ENCODE measurements at regions not wholly inside any gene's neighbourhood (a gene's known extent, or its start where the extent isn't known, plus 50 kb on each side); places are given as distances from the start of the nearest gene placed in this dataset.

- no peaks in the 10 kb centered on the region for H3K4me1 Mint-ChIP-seq (ENCODE audit: low read depth, unreplicated experiment)
- TF ChIP-seq, protein P1, sequence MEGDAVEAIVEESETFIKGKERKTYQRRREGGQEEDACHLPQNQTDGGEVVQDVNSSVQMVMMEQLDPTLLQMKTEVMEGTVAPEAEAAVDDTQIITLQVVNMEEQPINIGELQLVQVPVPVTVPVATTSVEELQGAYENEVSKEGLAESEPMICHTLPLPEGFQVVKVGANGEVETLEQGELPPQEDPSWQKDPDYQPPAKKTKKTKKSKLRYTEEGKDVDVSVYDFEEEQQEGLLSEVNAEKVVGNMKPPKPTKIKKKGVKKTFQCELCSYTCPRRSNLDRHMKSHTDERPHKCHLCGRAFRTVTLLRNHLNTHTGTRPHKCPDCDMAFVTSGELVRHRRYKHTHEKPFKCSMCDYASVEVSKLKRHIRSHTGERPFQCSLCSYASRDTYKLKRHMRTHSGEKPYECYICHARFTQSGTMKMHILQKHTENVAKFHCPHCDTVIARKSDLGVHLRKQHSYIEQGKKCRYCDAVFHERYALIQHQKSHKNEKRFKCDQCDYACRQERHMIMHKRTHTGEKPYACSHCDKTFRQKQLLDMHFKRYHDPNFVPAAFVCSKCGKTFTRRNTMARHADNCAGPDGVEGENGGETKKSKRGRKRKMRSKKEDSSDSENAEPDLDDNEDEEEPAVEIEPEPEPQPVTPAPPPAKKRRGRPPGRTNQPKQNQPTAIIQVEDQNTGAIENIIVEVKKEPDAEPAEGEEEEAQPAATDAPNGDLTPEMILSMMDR (IDR thresholded peaks at IDR 0.05; ENCODE audit: insufficient read depth, low read depth, low read length): no peak
- no peak for TF ChIP-seq EZH2 (IDR thresholded peaks at IDR 0.05; ENCODE audit: insufficient read depth, low read length)
- no peaks in the 10 kb centered on the region for H3K4me1 ChIP-seq (ENCODE audit: insufficient read depth, low read length)
- H2AFZ ChIP-seq (ENCODE audit: low read depth, low read length): no peak overlapping the region
- FAIRE-seq (no peak), DNase-seq (ENCODE audit: low read depth) (no peak)
- H3K9ac ChIP-seq (ENCODE audit: low read length): no peak overlapping the region
- H3K4me3 Mint-ChIP-seq (ENCODE audit: unreplicated experiment): no peak overlapping the region
- no peaks in the 10 kb centered on the region for H3K79me2 ChIP-seq (ENCODE audit: insufficient read depth, low read length)
- no peaks in the 10 kb centered on the region for H4K20me1 ChIP-seq (ENCODE audit: insufficient read depth, low read length)
- H3K27me3 ChIP-seq (ENCODE audit: insufficient read depth, low read length): no peaks in the 10 kb centered on the region
- no peaks in the 10 kb centered on the region for H3K27me3 Mint-ChIP-seq (ENCODE audit: low read depth, unreplicated experiment)
- H3K27ac ChIP-seq (ENCODE audit: low read depth, low read length): no peak overlapping the region
- H3K9me3 Mint-ChIP-seq (ENCODE audit: unreplicated experiment): no peaks in the 10 kb centered on the region
- no peak overlapping the region for H3K4me2 ChIP-seq (ENCODE audit: low read length)
- no peak overlapping the region for H3K27ac Mint-ChIP-seq (ENCODE audit: unreplicated experiment)
- H3K4me3 ChIP-seq (ENCODE audit: insufficient read depth, low read depth, low read length): no peak overlapping the region
- no peaks in the 10 kb centered on the region for H3K36me3 Mint-ChIP-seq (ENCODE audit: low read depth, unreplicated experiment)
- no peaks in the 10 kb centered on the region for H3K36me3 ChIP-seq (ENCODE audit: insufficient read depth, low read length)
- H3K9me3 ChIP-seq (ENCODE audit: insufficient read depth, low read depth, low read length): no peaks in the 10 kb centered on the region
Measured at GRCh38 chr1:234941321-234942011, 187.2 kb downstream of the TOMM20 start.

DNA sequence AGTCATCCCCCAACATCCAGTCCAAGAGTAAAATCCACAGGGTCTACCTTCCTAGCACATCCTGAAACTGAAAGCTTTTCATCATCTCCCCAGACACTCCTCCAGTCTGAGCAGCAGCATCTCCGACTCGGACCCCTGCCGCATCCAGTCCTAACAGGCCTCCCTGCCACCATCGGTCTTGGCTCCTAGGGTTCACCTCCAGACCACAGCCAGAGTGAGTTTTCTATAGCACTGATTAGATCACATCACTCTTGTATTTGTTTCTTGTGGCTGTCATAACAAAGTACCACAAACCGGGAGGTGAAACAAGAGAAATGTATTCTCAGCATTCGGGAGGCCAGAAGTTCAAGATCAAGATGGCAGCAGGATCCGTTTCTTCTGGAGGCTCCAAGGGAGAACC lies 187.8 kb downstream of the TOMM20 start:
- no peaks in the 10 kb centered on the region for H3K4me1 ChIP-seq (ENCODE audit: insufficient read depth, low read length)
- H3K9ac ChIP-seq (ENCODE audit: low read length): no peak overlapping the region
- Mint-ChIP-seq H3K4me1 (ENCODE audit: low read depth, unreplicated experiment) (no peaks in the 10 kb centered on the region), H3K27ac (ENCODE audit: unreplicated experiment) (no peak overlapping the region), H3K27me3 (ENCODE audit: low read depth, unreplicated experiment) (no peaks in the 10 kb centered on the region), H3K9me3 (ENCODE audit: unreplicated experiment) (no peaks in the 10 kb centered on the region), H3K36me3 (ENCODE audit: low read depth, unreplicated experiment) (no peaks in the 10 kb centered on the region), H3K4me3 (ENCODE audit: unreplicated experiment) (no peak overlapping the region)
- H3K79me2 ChIP-seq (ENCODE audit: insufficient read depth, low read length): no peaks in the 10 kb centered on the region
- H4K20me1 ChIP-seq (ENCODE audit: insufficient read depth, low read length): no peaks in the 10 kb centered on the region
- no peak overlapping the region for H3K4me3 ChIP-seq (ENCODE audit: insufficient read depth, low read depth, low read length)
- DNase-seq (ENCODE audit: low read depth) (no peak), FAIRE-seq (no peak)
- no peaks in the 10 kb centered on the region for H3K36me3 ChIP-seq (ENCODE audit: insufficient read depth, low read length)
- H3K27ac ChIP-seq (ENCODE audit: low read depth, low read length): no peak overlapping the region
- H2AFZ ChIP-seq (ENCODE audit: low read depth, low read length): no peak overlapping the region
- TF ChIP-seq, protein P1 (IDR thresholded peaks at IDR 0.05; ENCODE audit: insufficient read depth, low read depth, low read length): no peak
- no peak for TF ChIP-seq EZH2 (IDR thresholded peaks at IDR 0.05; ENCODE audit: insufficient read depth, low read length)
- no peaks in the 10 kb centered on the region for H3K9me3 ChIP-seq (ENCODE audit: insufficient read depth, low read depth, low read length)
- no peaks in the 10 kb centered on the region for H3K27me3 ChIP-seq (ENCODE audit: insufficient read depth, low read length)
- no peak overlapping the region for H3K4me2 ChIP-seq (ENCODE audit: low read length)

- Mint-ChIP-seq H3K36me3 (ENCODE audit: low read depth, unreplicated experiment) (no peaks in the 10 kb centered on the region), H3K4me1 (ENCODE audit: low read depth, unreplicated experiment) (peaks cover 1% of the 10 kb centered on the region), H3K4me3 (ENCODE audit: unreplicated experiment) (no peak overlapping the region), H3K27ac (ENCODE audit: unreplicated experiment) (no peak overlapping the region), H3K9me3 (ENCODE audit: unreplicated experiment) (no peaks in the 10 kb centered on the region), H3K27me3 (ENCODE audit: low read depth, unreplicated experiment) (no peaks in the 10 kb centered on the region)
- Histone ChIP-seq H3K4me1 (ENCODE audit: insufficient read depth, low read length) (no peaks in the 10 kb centered on the region), H3K36me3 (ENCODE audit: insufficient read depth, low read length) (no peaks in the 10 kb centered on the region), H2AFZ (ENCODE audit: low read depth, low read length) (no peak overlapping the region), H3K79me2 (ENCODE audit: insufficient read depth, low read length) (no peaks in the 10 kb centered on the region), H3K27ac (ENCODE audit: low read depth, low read length) (no peak overlapping the region), H3K4me2 (ENCODE audit: low read length) (no peak overlapping the region), H3K27me3 (ENCODE audit: insufficient read depth, low read length) (no peaks in the 10 kb centered on the region), H4K20me1 (ENCODE audit: insufficient read depth, low read length) (no peaks in the 10 kb centered on the region), H3K9me3 (ENCODE audit: insufficient read depth, low read depth, low read length) (no peaks in the 10 kb centered on the region), H3K4me3 (ENCODE audit: insufficient read depth, low read depth, low read length) (no peak overlapping the region), H3K9ac (ENCODE audit: low read length) (no peak overlapping the region)
- DNase-seq (ENCODE audit: low read depth): no peak
- no peak for FAIRE-seq
- no peak for TF ChIP-seq EZH2 (IDR thresholded peaks at IDR 0.05; ENCODE audit: insufficient read depth, low read length)
- TF ChIP-seq, protein P1 (IDR thresholded peaks at IDR 0.05; ENCODE audit: insufficient read depth, low read depth, low read length): no peak
Measured at GRCh38 chr1:234938924-234939323, 189.7 kb downstream of the TOMM20 start.

Measured in astrocyte (in vitro differentiated cells and primary cell).